Fibroblast of lung (primary cell): ENCODE measurements at regions not wholly inside any gene's neighbourhood (a gene's known extent, or its start where the extent isn't known, plus 50 kb on each side); places are given as distances from the start of the nearest gene placed in this dataset.

ENCODE experiments used
- CTCF ChIP-seq, 2 donors: IDR thresholded peaks in 1 of 2; conservative IDR thresholded peaks in 1 of 2; 1 replicate in 1 of 2; 2 replicates in 1 of 2; pipeline ENCODE4 v1.5.1; 2011 to 2012; ENCODE audit warnings: low read length in 2 of 2, control low read depth in 1 of 2, inconsistent platforms in 1 of 2, low read depth in 1 of 2, mild to moderate bottlenecking in 1 of 2
- EZH2 ChIP-seq: IDR thresholded peaks from 2 replicates; pipeline ENCODE4 v1.5.1; 2012; ENCODE audit warnings: low read length, control low read depth, mild to moderate bottlenecking; ENCODE audit errors: missing control alignments

DNA sequence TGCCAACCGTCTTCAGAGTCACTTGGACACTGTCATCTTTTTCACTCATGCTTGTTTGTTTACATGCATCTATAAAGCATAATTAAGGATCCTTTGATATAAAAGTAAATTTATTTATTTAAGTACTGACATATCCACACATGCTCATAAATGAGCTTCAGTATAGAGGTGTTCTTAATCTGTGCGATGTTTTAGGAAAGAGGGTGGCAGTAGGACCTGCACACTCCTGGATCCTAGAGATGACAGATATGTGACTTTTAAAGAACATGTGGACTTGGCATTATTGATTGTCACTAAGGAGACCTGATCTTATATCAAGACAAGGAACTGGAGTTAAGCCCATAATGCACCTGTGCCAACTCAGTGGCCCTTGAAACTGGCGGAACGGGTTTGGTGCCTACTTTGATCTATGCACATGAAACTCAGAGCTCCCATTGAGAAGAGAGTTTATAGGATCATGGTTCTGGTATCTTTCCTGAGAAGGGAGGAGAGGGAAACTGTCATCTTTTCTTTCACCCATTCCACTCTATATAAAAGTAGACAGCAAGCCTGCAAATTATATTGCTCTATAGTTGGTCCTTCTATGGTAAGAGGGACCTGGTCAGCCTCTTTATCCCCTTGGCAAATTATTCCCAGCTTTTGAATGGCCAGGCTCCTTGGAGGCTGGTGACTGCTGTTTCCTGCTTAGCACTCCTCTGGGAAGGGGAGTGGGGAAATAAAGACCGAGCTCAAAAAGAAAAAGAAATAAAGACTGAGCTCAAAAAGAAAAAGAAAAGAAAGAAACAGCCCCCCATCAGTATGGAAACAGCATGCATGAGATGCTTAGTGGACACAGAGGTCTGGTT is 57.8 kb upstream of the LIFR start:
- no peak for TF ChIP-seq CTCF (conservative IDR thresholded peaks at IDR 0.05 in 1 of 2, IDR thresholded peaks at IDR 0.05 in 1 of 2; ENCODE audit: low read depth in 1 of 2, low read length in 2 of 2)
- TF ChIP-seq EZH2 = no peak
